NCI-H748 treated with DMSO at 0.1 percent for 48 hours (cell line): ENCODE measurements at regions not wholly inside any gene's neighbourhood (a gene's known extent, or its start where the extent isn't known, plus 50 kb on each side); places are given as distances from the start of the nearest gene placed in this dataset.

Experiments used
- DNase-seq: peaks from one replicate; lab custom pipeline; 2025; lab: John Stamatoyannopoulos, UW

DNA sequence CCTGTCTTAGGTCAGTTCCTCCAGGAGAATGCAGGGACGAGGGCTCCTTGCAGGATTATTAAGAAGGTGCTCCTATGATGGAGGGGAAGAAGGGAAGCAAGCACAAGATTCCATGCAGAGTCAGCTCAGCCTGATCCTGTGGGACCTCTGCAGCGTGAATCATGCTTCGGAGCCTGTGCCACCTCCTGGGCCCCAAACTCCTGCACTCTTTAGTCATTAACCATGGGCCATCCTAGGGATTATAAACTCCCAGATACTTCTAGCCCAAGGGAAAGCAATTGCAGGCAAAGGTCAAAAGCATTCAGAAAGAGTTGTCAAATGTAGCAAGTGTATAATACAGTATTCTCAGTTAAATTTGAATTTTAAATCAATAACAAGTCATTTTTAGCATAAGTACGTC, 208.7 kb upstream of the PMEPA1 start:
- DNase-seq: no peak

DNA sequence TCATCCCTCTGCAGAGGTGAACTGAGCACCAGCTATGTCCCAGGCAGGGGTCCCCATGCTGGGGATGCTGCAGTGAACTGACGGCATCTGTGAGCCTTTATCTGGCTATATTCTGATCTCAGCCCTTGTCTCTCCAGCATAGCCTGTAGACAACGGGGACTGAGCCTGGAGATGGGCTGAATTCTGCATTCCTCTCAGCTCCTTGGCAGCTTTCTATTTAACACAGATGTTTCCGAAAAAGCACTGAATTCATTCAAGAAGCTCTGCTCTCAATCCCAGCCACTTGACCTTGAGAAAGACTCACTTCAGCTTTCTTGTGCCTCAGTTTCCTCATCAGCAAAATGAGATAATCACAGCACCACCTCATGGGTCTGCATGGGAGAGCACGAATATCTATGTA, 204.4 kb upstream of the PMEPA1 start:
- DNase-seq: no peak

DNA sequence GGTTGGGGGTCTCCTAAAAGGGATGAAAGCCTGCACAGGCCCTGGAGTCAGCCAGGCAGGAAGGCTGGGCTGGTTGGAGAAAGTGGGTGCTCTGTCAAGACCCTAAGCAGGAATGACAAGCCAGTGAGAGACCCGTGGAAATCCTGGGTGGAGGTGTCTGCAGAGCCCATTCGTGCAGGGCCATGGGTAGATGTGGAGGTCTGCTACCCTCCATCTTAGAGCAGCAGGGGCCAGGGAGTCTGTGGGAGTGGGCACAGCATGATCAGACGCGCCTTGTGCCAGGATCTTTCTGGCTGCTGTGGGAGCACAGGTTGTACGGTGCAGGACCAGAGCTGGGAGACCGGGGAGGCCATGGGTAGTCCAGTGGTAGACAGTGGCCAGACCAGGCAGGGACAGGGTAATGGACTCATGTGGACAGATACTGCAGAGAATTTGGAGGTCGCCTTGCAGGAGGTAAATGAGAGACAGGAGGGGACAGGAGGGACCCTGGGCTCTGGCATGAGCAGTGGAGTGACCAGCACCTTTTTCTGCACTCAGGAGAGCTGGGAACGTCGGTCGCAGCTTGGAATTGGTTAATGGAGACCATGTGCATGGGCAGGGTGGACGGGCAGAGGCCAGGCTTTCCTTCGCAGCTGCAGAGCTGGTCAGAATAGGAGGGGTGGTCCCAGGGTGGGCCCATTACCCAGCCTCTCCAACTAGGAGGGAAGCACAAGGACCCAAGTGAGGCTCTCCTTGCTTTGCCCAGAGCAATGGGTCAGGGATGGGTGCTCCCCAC, 203.5 kb upstream of the PMEPA1 start:
- no peak for DNase-seq

DNA sequence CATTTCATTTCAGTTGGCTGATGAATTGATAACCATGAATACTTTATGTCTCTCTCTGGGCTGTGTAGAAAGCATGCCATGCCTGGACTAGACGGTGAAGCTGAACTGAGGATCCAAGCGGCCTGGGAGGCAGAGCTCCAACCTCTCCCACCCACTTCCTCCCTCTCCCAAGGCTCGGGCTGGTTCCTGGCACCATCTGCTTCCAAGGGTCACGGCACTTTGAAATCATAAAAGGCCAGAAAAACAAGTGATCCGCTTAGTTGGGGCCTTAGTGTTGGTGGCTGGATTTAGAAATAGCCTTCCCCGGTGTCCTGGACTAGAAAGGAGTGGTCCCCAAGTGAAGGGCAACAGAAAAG, 202.4 kb upstream of the PMEPA1 start:
- DNase-seq: no peak

DNA sequence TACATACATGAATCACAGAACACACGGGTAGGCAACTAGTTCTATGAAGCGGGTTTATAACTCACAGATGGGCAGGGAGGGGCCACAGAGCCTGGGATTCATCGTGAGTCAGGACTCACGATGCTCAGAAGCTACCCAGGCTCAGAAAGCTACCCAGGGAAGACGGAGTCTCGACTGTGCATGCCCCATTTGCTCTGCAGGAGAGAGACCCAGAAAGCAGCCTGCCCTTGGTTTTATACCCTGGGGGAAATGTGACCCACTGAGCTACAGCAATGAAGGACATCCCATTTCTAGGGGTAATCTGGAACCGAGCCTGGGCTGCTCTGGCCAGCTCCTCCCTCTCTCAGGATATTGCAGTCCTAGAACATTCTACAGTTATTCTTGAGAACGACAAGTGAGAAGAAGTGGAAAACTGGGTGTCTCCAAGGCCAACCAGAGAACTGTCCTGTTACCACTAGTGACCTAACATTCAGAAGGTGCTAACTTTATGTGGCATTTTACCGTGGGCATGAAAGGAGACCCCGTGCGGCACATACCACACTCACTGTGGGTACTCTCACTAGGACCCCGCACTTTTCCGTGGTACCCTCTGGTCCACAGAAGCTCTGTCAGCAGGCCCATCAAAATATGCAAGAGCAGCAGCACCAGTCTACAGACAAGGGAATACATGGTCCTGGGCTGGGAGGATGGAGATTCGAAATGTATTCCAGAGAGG, 201.9 kb upstream of the PMEPA1 start:
- DNase-seq: no peak

DNA sequence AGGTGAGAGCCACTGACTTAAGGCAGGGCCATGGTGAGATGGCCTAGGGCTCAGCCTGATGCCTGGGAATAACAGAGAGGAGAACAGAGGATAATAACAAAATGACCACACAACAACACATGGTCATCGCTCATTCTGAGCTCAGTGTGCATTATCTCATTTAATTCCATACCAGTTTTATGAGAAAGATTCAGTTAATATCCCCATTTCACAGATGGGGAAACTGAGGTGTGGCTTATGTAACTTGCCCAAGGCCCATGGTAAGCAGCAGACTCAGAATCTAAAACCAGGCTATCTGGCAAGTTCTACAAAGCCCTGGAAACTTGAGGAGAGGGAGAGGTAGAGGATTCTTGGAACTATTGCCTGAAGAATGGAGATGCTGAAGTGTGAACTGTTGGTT, 200.9 kb upstream of the PMEPA1 start:
- DNase-seq: no peak

DNA sequence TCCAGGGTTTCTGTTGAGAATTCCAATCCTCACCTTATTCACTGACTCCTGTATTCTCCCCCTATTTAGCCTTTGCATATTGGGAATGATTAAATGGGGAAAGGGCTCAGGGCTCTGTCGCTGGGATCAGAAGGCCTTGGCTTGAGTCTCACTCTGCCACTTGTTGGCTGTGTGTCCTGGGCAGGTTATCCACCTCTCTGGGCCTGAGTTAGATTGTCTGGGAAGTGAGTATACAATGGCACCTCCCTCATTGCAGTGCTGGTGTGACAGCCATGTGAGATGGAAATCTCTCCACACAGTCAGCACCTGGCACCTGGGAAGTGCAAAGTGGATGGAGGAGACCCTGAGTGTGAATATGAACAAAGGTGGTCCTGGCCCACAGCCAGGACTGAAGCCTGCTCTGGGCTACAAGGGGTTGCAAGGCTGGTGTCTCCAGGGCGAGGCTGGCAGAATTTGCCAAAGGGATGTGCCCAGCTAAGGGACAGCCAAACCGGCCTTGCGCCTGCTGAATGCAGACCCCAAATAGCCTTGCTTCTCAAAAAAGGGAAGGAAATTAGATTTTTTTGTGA, 200.0 kb upstream of the PMEPA1 start:
- DNase-seq: no peak

DNA sequence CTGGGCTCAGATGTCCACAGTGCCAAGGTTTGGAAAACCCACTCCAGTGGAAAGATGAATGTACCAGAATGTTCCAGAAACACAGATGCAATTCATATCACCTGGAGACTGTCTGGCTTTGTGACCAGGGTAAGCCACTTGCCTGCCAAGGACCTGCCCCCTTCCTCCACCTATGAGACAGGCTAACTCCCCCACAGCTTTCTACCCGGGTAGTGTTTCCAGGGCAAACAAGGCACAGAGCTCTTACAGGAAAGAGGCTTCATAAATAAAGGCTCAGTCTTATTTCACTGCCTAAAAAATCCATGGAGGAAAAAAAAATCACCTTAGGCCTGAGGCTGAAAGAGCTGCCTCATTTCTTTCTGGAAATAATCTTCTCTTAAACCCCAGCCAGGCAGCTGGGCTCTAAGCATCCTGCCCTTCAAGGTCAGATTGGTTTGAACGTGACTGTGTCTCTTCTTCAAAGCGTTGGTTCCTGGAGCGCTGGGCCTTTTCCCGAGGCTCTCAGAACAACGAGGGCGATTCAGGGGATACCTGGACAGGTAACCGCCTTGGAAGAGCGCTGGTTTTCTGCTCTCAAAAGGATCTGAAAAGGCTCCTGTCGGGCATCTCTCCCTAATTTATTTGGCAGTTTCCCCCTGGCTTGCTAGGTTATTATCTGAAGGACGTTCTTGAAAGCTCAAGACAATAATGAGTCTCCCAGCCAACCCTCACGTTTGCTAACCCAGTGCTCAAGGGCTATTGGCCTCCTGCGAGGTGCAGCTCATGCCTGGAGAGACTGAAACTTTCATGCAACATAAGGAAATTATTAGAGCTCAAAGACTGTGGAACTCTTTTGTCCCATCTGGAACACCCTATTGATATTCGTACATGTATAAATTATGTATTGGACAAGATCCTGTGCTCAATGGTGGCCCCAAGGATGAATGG, 199.2 kb upstream of the PMEPA1 start:
- no peak for DNase-seq

DNA sequence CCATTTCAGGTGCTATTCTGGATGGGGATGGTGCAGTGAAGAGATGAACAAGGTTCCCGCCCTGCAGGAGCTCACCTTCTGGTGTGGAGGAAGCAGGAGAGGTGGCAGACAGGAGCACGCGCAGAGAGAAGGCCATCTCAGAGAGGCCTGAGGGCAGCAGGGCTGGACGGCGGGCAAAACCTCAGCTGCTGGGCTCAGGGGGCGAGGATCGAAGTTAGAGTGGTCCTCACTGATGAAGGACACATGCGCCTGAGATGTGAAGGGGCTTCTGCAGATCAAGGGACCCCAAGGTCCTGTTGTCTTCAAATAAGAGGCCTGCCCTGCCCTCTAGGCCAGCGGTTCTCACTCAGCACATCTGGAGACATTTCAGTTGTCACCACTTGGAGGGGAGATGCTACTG, 198.4 kb upstream of the PMEPA1 start:
- no peak for DNase-seq

DNA sequence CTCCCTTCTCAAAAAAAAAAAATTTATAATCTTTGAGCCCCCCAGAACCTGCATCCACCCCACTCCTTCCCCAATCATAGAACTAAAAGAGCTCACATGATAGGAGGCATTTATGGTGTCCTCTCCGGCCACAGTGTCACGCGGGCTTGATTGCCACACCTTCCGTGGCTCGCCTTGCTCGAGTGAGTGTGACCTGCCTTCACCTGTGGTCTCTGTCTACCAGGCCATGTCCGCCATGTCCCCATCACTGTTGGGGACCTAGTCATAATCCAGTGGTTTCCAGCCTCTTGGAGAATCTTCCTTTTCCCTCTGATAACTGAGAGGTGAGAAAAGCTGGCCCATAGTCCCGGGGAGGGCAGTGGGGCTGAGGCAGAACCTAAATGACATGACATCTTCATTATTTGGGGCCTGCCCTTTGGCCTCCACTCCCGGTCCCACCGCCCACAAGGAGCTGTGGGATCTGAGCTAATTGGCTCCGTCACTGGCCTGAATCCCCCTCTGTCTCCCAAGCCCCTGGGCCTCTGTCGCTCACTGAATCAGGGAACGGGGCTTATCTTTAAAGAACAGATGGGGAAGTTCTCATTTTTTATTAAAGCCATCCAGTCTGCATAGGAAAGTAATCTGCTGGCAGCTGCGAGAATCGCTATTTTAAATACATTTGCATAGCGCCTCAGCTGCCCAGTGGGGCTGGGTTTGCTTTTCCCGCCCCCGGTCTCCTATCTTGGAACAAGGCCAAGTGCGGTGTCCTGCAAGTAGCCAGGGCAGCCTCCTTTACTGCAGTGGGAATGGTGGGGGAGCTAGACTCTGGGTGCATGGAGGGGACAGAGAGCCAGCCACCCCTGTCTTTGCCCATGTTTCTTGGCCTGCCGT, 197.6 kb upstream of the PMEPA1 start:
- no peak for DNase-seq

DNA sequence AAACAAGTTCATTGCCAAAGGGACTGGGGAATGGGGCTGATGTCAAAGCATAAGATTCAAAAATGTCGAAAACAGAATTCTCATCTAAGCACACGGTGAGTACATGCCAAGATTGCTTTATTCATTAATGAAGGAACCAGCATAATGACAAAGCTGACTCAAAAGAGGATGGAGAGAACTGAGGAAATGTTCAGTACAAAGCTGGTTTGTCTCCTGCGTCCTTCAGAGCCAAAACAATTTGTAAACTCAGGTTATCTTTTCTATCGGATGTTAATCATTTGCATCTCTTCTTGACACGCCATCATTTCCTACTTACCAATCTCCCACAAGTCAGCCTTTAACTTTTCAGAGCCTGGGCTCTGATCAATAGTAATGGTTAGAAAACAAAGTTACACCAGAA, 195.6 kb upstream of the PMEPA1 start:
- DNase-seq: no peak

DNA sequence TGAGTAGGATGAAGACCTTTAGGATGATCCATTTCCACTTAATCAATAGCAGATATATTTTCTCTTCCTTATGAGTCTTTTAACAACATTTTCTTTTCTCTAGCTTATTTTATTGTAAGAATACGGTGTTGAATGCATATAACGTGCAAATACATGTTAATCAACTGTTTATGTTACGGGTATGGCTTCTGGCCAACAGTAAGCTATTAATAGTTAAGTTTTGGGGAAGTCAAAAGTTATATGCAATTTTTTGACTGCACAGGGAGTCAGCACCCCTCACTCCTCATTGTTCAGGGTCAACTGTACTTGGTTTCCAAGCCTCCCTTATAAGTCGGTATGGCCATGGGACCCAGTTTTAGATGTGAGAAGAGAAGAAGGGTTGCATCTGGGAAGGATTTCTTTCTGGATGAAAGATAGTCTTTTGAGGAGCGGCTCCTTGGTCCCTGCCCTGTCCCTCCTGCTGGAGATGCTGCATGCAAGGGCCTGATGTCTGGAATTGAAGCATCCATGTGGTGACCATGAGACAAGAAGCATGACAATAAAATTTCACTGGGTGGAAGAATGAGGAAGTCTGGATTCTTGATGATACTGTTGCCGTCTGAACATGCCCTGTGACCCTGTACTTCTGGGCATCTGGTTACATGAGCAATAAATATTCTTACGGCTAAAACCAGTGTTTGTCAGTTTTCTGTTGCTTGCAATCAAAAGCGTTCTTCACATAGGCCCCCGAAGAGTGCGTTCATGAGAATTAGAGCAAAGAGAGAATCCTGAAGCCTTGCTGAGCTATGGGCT, 194.7 kb upstream of the PMEPA1 start:
- no peak for DNase-seq

DNA sequence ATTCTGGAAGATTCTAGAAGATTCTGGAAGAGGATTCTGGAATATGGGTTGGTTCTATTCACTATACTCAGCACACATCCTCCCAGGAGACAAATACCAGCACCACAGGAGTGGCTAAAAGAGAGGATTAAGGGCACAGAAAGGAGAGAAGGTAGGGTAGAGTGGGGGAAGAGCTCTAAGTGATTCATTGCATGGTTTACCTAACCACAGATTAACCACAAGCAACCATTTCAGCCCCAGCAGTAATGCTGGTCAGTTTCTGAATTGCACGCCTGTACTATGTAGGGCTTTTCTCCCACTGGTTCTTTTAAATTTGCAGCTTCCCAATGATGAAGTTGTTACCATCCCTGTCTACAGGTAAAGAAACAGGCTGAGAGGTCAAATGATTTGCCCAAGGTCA, 192.7 kb upstream of the PMEPA1 start:
- DNase-seq: no peak

DNA sequence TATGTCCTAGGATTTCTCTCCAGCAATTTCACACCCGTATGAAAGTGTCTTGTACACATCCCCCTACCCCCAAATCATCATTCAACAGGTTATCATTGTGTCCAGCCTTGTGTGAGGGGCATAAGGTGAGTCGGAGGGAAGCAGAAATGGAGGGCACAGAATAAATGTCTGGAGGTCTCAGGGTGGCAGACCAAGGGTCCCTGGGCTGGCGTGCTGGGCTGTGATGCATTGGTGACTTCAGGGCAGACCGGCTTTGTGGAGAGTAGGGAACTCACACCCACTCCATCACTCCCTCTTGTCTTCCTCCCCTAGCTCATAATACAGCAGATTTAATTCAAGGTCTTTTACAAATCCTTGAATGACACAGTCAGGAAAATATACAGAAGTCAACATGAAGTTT, 191.7 kb upstream of the PMEPA1 start:
- no peak for DNase-seq

DNA sequence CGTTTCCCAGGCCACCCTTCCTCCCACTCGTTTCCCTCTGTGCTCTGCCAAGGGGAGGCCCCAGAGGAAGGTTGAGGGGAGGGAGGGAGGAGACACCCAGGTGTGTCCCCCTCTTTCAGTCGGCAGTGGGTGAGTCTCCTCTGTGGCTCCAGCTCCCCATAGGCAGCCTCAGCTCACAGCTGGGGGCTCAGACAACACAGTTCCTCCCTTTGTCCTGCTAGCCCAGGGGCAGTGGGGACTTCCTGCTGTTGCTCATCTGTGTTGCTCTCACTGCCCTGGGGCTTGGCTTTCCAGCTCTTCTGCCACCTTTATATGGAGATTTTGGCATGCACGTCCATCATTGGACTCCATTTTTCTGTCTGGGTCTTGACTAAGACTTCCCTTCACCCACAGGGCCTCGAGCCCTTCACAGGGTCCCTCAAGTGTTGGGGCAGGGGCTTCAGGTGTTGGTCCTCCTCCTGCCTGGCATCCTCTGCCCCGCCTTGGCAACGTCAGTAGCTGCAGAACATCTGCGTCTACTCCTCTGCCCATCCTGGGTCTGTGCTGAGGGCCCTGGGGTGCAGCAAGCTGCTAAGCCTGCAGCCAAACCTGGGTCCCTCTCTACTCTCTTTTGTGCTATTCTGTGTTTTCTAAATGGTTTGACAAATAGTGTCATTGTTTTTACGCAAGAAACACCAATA, 190.6 kb upstream of the PMEPA1 start:
- DNase-seq: no peak

DNA sequence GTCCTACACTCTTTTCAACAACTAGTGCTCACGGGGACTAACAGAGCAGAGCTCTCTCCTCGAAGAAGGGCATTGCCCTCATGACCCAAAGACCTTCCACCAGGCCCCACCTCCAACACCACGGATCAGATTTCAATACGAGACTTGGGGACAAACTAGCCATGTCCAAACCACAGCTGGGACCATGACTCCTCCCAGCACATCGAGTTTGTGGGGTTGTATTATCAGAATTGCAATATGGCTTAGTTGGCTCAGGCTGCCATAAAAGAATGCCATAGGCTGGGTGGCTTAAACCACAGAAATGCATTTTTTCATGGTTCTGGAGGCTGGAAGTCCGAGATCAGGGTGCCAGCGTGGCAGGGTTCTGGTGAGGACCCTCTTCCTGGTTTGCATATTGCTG, 189.7 kb upstream of the PMEPA1 start:
- DNase-seq: no peak

DNA sequence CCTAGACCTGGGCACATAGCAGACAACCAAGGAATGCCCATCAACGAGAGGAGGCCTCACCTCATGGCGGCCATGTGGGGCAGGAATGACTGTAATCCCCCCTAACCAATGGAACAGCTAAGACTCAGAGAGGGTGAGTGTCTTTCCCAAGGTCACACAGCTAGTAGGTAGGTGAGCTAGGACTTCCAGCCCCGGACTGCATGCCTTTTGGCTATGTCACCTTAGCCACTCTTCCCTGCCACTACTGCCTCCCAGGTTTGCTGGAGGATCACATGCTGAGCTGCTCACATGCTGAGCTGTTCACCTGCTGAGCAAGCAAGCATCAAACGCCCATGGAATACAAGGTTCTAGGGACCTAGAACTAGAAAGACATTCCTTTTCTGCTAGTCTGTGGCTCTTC, 188.5 kb upstream of the PMEPA1 start:
- DNase-seq: no peak

DNA sequence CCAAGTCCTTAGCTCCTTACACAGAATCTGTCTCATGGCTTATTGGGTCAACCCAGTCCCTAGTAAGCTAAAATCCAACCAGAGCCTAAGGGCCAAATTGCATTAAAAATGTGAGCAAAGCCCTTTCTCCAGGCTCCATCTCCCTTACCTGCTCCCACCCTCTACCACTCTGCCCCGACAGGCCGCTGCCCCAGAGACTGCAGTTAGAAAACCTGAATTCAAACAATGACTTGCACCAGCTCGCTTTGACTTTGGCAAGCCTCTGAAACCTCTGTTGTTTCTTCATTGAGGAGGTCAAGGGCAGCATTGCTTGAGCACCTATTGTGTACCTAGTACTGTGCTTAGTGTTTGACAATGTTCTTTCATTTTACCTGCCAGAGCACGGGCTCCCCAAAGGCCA, 188.1 kb upstream of the PMEPA1 start:
- DNase-seq: no peak

DNA sequence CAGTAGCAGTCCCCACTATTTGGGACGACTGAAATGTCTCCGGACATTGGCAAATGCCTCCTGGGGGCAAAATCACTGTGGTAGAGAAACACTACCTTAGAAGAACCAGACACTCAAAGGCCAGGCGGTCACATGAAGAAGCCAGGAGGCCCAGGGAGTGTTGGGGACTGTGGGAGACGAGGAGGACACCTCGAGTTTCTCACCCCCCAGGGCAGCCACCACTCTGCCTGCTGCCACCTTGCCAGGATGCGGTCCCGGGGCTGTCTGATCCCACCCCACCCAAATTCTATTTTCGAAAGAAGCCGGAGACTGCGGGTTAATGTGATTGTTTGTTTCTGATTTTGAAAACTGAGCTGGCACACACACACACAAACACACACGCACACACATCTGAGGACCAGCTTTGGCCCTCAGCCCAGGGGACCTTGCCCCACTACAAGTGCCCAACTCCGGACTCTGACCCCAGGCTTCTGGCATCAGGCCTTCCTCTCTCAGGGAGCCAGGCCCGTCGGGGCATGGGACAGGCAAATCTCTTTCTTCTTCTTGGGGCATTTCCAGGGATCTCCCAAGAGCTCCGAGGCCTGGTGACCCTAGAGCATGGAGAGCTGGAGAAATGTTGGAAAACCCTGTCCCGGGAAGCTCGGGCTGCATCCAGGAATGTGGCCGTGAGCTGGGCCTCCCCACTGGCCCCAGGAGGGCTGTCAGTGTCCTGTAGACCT, 187.5 kb upstream of the PMEPA1 start:
- no peak for DNase-seq
